SK-N-SH (cell line): ENCODE measurements at regions not wholly inside any gene's neighbourhood (a gene's known extent, or its start where the extent isn't known, plus 50 kb on each side); places are given as distances from the start of the nearest gene placed in this dataset.
A peak's percentile ranks its signal among the peaks of the same experiment; 100 is the strongest.

Source experiments
- CTCF ChIA-PET: fragments of 300-600, 350-600 bp; formaldehyde crosslinking; extraction: SDS; loops from one replicate; lab custom pipeline; 2021; lab: Yijun Ruan, JAX
- POLR2A ChIA-PET: fragments of 350-600 bp; sonication (Branson Sonifier 250); formaldehyde crosslinking; extraction: SDS; loops from one replicate; lab custom pipeline; 2020; ENCODE audit warnings: antibody characterized with exemption, inconsistent platforms; lab: Yijun Ruan, JAX
- DNase-seq: peaks from one replicate; pipeline ENCODE4 v3.0.0; 2012
- H2AFZ ChIP-seq: fragments of 200-600 bp; sonication (generic); 2 replicates; pipeline ENCODE4 v1.8.1; 2016; ENCODE audit warnings: antibody characterized with exemption, mild to moderate bottlenecking, low read depth
- H3F3A ChIP-seq: fragments of 200-600 bp; sonication (generic); replicated peaks from 2 replicates; pipeline ENCODE3; 2016; ENCODE audit warnings: antibody characterized with exemption, mild to moderate bottlenecking; ENCODE audit not compliant: insufficient read depth
- H3K27ac ChIP-seq, 2 experiments: fragments of 200-500 bp in 1 of 2; fragments of 200-600 bp in 1 of 2; sonication (Bioruptor generic) in 1 of 2; sonication (generic), shearing (Covaris generic) in 1 of 2; 2 replicates each; pipeline versions ENCODE4 v1.5.1 to v1.6.1; 2014 to 2016; ENCODE audit warnings: low read depth in 2 of 2, inconsistent platforms in 1 of 2, low read length in 1 of 2, mild to moderate bottlenecking in 1 of 2, mixed read lengths in 1 of 2
- H3K27me3 ChIP-seq: fragments of 200-600 bp; sonication (generic), shearing (Covaris generic); 2 replicates; pipeline ENCODE4 v1.6.1; 2016; ENCODE audit warnings: mixed run types; ENCODE audit not compliant: insufficient read depth
- H3K36me3 ChIP-seq, 2 experiments: fragments of 200-500 bp in 1 of 2; fragments of 200-600 bp in 1 of 2; sonication (Bioruptor generic) in 1 of 2; sonication (generic) in 1 of 2; replicated peaks in 1 of 2; 2 replicates each; pipeline versions ENCODE3 to v1.5.1; 2014 to 2016; ENCODE audit warnings: low read length in 1 of 2, mild to moderate bottlenecking in 1 of 2; ENCODE audit not compliant: insufficient read depth in 2 of 2, control insufficient read depth in 1 of 2
- H3K4me1 ChIP-seq, 2 experiments: fragments of 200-500 bp in 1 of 2; fragments of 200-600 bp in 1 of 2; sonication (Bioruptor generic) in 1 of 2; sonication (generic), shearing (Covaris generic) in 1 of 2; 2 replicates each; pipeline versions ENCODE4 v1.5.1 to v1.6.1; 2014 to 2016; ENCODE audit warnings: low read depth in 1 of 2, low read length in 1 of 2, mixed run types in 1 of 2; ENCODE audit not compliant: insufficient read depth in 2 of 2, control insufficient read depth in 1 of 2
- H3K4me2 ChIP-seq: fragments of 200-600 bp; sonication (generic), shearing (Covaris generic); 2 replicates; pipeline ENCODE4 v1.6.1; 2017; ENCODE audit warnings: mixed run types
- H3K4me3 ChIP-seq, 2 experiments: fragments of 200-500 bp in 1 of 2; fragments of 200-600 bp in 1 of 2; sonication (Bioruptor generic) in 1 of 2; sonication (generic), shearing (Covaris generic) in 1 of 2; 2 replicates each; pipeline versions ENCODE4 v1.5.1 to v1.8.1; 2014 to 2016; ENCODE audit warnings: low read depth in 2 of 2, inconsistent platforms in 1 of 2, low read length in 1 of 2, mild to moderate bottlenecking in 1 of 2, mixed read lengths in 1 of 2, moderate library complexity in 1 of 2
- H3K79me2 ChIP-seq: fragments of 200-600 bp; sonication (generic); 2 replicates; pipeline ENCODE4 v1.8.1; 2017; ENCODE audit warnings: mild to moderate bottlenecking; ENCODE audit not compliant: insufficient read depth
- H3K9ac ChIP-seq: fragments of 200-600 bp; sonication (generic); 2 replicates; pipeline ENCODE4 v1.6.1; 2017; ENCODE audit warnings: mixed run types
- H3K9me2 ChIP-seq: fragments of 200-600 bp; sonication (generic); 2 replicates; pipeline ENCODE4 v1.6.1; 2017; ENCODE audit warnings: mixed run types
- H3K9me3 ChIP-seq: fragments of 200-600 bp; sonication (generic); 2 replicates; pipeline ENCODE4 v1.6.1; 2017; ENCODE audit warnings: mixed run types, mild to moderate bottlenecking, moderate library complexity
- H4K20me1 ChIP-seq: fragments of 200-600 bp; sonication (generic); 2 replicates; pipeline ENCODE4 v1.6.1; 2017; ENCODE audit warnings: mild to moderate bottlenecking, mixed run types; ENCODE audit not compliant: insufficient read depth
- ELF1 ChIP-seq: IDR thresholded peaks from 2 replicates; pipeline ENCODE4 v1.4.0; 2012
- EP300 ChIP-seq, 2 experiments: IDR thresholded peaks; 2 replicates each; pipeline versions ENCODE4 v1.4.0 to v1.6.1; 2012; ENCODE audit warnings: borderline replicate concordance in 1 of 2, low read depth in 1 of 2, low read length in 1 of 2
- EZH2phosphoT487 ChIP-seq: fragments of 200-600 bp; sonication (generic); IDR thresholded peaks from 2 replicates; pipeline ENCODE4 v1.6.1; 2017; ENCODE audit warnings: low read depth, mixed run types, mild to moderate bottlenecking, antibody characterized with exemption, moderate library complexity, borderline replicate concordance
- FOXJ3 ChIP-seq: sonication (generic); formaldehyde crosslinking; IDR thresholded peaks from 2 replicates; pipeline ENCODE4 v1.5.1; 2020; ENCODE audit warnings: mild to moderate bottlenecking, missing genetic modification reagents
- FOXM1 ChIP-seq: IDR thresholded peaks from 2 replicates; pipeline ENCODE4 v1.4.0; 2012; ENCODE audit warnings: low read depth, mild to moderate bottlenecking
- GABPA ChIP-seq: IDR thresholded peaks from 2 replicates; pipeline ENCODE4 v1.4.0; 2012; ENCODE audit warnings: low read depth, mild to moderate bottlenecking
- GATA2 ChIP-seq: sonication (generic); formaldehyde crosslinking; IDR thresholded peaks from 2 replicates; pipeline ENCODE4 v1.5.0; 2020; ENCODE audit warnings: mild to moderate bottlenecking, missing genetic modification reagents
- JUND ChIP-seq: IDR thresholded peaks from 2 replicates; pipeline ENCODE4 v1.4.0; 2012
- MEF2A ChIP-seq: IDR thresholded peaks from 2 replicates; pipeline ENCODE4 v1.4.0; 2012; ENCODE audit warnings: low read depth, borderline replicate concordance
- NFIC ChIP-seq: IDR thresholded peaks from 2 replicates; pipeline ENCODE4 v1.4.0; 2012; ENCODE audit warnings: borderline replicate concordance
- RAD21 ChIP-seq: IDR thresholded peaks from 2 replicates; pipeline ENCODE4 v1.6.1; 2012; ENCODE audit warnings: mild to moderate bottlenecking, low read length
- RCOR1 ChIP-seq: fragments of 150-350 bp; IDR thresholded peaks from 2 replicates; pipeline ENCODE4 v1.6.1; 2017; ENCODE audit warnings: antibody characterized with exemption, low read length
- SIN3A ChIP-seq: IDR thresholded peaks from 2 replicates; pipeline ENCODE4 v1.6.1; 2012; ENCODE audit warnings: low read depth, mild to moderate bottlenecking, low read length, moderate library complexity, borderline replicate concordance
- SMC3 ChIP-seq: IDR thresholded peaks from 2 replicates; pipeline ENCODE4 v1.6.1; 2012; ENCODE audit warnings: low read depth, low read length, improper control_type of control experiment
- TAF1 ChIP-seq: IDR thresholded peaks from 2 replicates; pipeline ENCODE4 v1.6.1; 2012; ENCODE audit warnings: low read depth, mild to moderate bottlenecking, low read length, moderate library complexity, borderline replicate concordance
- TCF12 ChIP-seq: IDR thresholded peaks from 2 replicates; pipeline ENCODE4 v1.4.0; 2012
- YY1 ChIP-seq: IDR thresholded peaks from 2 replicates; pipeline ENCODE4 v1.4.0; 2012; ENCODE audit warnings: low read depth, mild to moderate bottlenecking
- WGBS: methylation state at CpG from one replicate; pipeline ENCODE4 v1.1.6; 2017; ENCODE audit warnings: low lambda C conversion rate; 5-methylcytosine and 5-hydroxymethylcytosine counted together
- TF ChIP-seq, protein P1 (sequence below): fragments of 200-600 bp; sonication (generic); IDR thresholded peaks from 2 replicates; pipeline ENCODE4 v1.6.1; 2017; ENCODE audit warnings: antibody characterized with exemption, mild to moderate bottlenecking, moderate library complexity
- TF ChIP-seq, protein P2 (sequence below): IDR thresholded peaks from 2 replicates; pipeline ENCODE4 v1.4.0; 2012; ENCODE audit warnings: low read depth
- TF ChIP-seq, protein P3 (sequence below): fragments of 150-350 bp; IDR thresholded peaks from 2 replicates; pipeline ENCODE4 v1.6.1; 2017; ENCODE audit warnings: antibody characterized with exemption, low read length, low read depth, borderline replicate concordance
- TF ChIP-seq, protein P4 (sequence below): IDR thresholded peaks from 2 replicates; pipeline ENCODE4; 2012

DNA sequence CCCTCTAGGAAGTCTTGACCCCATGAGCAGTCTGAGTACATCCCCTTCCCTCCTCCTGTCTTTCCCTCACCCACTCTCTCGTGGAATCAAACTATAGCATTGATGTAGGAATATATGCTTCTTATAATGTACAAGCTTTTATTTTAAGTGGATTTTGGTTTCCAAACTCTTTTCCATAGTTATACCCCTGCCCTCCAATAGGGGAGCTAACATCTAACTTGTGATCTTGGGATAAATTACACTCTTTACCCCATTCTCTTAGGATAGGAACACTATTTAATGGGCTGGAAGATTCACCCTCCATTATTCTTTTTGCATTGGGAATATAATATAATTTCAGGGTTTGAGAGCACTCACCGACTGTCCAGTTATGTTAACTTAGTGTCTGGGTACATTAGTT lies 465.9 kb downstream of the GATA3 start:
- no peak for DNase-seq
- no peaks in the 10 kb centered on the region for H3F3A ChIP-seq
- TF ChIP-seq MEF2A: no peak
- TF ChIP-seq, protein P1, sequence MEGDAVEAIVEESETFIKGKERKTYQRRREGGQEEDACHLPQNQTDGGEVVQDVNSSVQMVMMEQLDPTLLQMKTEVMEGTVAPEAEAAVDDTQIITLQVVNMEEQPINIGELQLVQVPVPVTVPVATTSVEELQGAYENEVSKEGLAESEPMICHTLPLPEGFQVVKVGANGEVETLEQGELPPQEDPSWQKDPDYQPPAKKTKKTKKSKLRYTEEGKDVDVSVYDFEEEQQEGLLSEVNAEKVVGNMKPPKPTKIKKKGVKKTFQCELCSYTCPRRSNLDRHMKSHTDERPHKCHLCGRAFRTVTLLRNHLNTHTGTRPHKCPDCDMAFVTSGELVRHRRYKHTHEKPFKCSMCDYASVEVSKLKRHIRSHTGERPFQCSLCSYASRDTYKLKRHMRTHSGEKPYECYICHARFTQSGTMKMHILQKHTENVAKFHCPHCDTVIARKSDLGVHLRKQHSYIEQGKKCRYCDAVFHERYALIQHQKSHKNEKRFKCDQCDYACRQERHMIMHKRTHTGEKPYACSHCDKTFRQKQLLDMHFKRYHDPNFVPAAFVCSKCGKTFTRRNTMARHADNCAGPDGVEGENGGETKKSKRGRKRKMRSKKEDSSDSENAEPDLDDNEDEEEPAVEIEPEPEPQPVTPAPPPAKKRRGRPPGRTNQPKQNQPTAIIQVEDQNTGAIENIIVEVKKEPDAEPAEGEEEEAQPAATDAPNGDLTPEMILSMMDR: peak; percentile 31
- TF ChIP-seq, all 33 proteins: peak for 1
- Histone ChIP-seq H3K4me1 (peaks cover 0 to 2% of the 10 kb centered on the region in 2 experiments; a peak in 1 of 4 replicates), H3K4me2 (no peak overlapping the region), H2AFZ (no peak overlapping the region), H3K4me3 (no peak overlapping the region), H3K9me2 (no peaks in the 10 kb centered on the region), H3K27me3 (no peaks in the 10 kb centered on the region), H3K27ac (no peak overlapping the region), H4K20me1 (no peaks in the 10 kb centered on the region), H3K79me2 (no peaks in the 10 kb centered on the region), H3K9ac (no peak overlapping the region), H3K9me3 (no peaks in the 10 kb centered on the region), H3K36me3 (no peaks in the 10 kb centered on the region)
- CTCF ChIA-PET: no interaction called here
- 34% methylated on average over 2 of the region's 2 CpGs for whole genome bisulfite sequencing
- POLR2A ChIA-PET: no interaction called here

DNA sequence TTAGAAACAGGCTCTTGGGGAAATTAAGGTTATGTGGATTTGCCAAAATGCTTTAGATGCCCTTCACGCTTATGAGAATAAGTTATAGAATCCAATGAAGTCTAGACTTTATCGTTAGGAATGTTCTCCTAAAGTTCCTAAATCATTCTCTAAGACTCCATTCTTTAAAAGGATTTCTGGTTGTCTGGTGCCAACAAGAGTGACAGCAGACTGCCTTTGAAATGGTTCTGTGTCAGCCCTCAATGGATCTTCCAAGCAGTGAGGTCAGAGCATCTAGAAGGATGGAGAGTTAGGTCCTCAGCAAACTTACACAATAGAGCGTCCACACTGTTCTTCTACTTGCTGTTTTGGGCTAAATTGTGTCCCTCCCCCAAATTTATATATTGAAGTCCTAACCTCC lies 473.3 kb downstream of the GATA3 start:
- Histone ChIP-seq H3K27ac (no peak overlapping the region), H3K27me3 (no peaks in the 10 kb centered on the region), H2AFZ (no peak overlapping the region), H3K4me3 (no peak overlapping the region), H3K4me1 (no peaks in the 10 kb centered on the region), H3K9me2 (no peaks in the 10 kb centered on the region), H3K36me3 (no peaks in the 10 kb centered on the region), H3K79me2 (no peaks in the 10 kb centered on the region), H3K9ac (no peak overlapping the region), H3F3A (no peaks in the 10 kb centered on the region), H3K4me2 (no peak overlapping the region), H4K20me1 (no peaks in the 10 kb centered on the region), H3K9me3 (no peaks in the 10 kb centered on the region)
- ChIA-PET CTCF (no interaction called here), POLR2A (no interaction called here)
- 54% methylated on average over 3 of the region's 3 CpGs for WGBS
- TF ChIP-seq MEF2A: no peak
- TF ChIP-seq TCF12: no peak
- no peak for TF ChIP-seq TAF1
- DNase-seq: no peak

DNA sequence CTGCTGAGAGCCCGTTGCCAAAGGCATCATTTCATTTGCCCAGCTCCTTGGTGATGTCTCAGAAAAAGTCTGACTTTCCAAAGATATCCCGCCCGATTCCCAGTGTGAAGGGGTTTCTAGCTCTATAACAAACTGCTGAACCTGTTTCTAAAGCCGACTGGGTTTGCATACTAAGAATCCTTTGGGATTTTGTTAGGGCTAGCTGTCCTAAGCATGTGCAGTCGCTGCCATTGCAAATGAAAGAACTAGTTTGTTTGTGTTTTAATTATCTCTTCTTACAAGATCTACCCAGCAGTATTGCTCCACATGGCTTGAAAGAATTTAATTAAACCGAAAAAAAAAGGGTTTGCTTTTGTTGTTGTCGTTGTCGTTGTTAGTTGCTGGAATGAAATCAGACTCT lies 476.6 kb downstream of the GATA3 start:
- POLR2A ChIA-PET: no interaction called here
- H3K79me2 ChIP-seq: no peaks in the 10 kb centered on the region
- peaks cover 0 to 9% of the 10 kb centered on the region in 2 experiments; a peak in 2 of 4 replicates for H3K4me1 ChIP-seq
- H2AFZ ChIP-seq: no peak overlapping the region
- H3K36me3 ChIP-seq: no peaks in the 10 kb centered on the region
- H3K27me3 ChIP-seq: no peaks in the 10 kb centered on the region
- H3K9me3 ChIP-seq: no peaks in the 10 kb centered on the region
- H3K9me2 ChIP-seq: no peaks in the 10 kb centered on the region
- DNase-seq: no peak
- H3K9ac ChIP-seq: no peak overlapping the region
- H3K4me2 ChIP-seq: no peak overlapping the region
- H3K27ac ChIP-seq: no peak overlapping the region
- H3K4me3 ChIP-seq: no peak overlapping the region
- no peaks in the 10 kb centered on the region for H3F3A ChIP-seq
- 46% methylated on average over 8 of the region's 8 CpGs for WGBS
- CTCF ChIA-PET: no interaction called here
- no peak for TF ChIP-seq RCOR1
- TF ChIP-seq, protein P2, sequence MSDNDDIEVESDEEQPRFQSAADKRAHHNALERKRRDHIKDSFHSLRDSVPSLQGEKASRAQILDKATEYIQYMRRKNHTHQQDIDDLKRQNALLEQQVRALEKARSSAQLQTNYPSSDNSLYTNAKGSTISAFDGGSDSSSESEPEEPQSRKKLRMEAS: no peak
- TF ChIP-seq JUND: no peak
- no peak for TF ChIP-seq GABPA
- no peak for TF ChIP-seq NFIC
- no peak for TF ChIP-seq TCF12
- no peak for TF ChIP-seq YY1
- no peak for TF ChIP-seq FOXJ3
- no peak for TF ChIP-seq SMC3
- TF ChIP-seq, protein P3, sequence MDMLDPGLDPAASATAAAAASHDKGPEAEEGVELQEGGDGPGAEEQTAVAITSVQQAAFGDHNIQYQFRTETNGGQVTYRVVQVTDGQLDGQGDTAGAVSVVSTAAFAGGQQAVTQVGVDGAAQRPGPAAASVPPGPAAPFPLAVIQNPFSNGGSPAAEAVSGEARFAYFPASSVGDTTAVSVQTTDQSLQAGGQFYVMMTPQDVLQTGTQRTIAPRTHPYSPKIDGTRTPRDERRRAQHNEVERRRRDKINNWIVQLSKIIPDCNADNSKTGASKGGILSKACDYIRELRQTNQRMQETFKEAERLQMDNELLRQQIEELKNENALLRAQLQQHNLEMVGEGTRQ: no peak
- TF ChIP-seq EP300 (IDR thresholded peaks at IDR 0.05; ENCODE audit: borderline replicate concordance in 1 of 2, low read depth in 1 of 2, low read length in 1 of 2): no peak
- TF ChIP-seq FOXM1: no peak
- TF ChIP-seq ELF1: no peak
- TF ChIP-seq GATA2: no peak
- TF ChIP-seq, protein P4, sequence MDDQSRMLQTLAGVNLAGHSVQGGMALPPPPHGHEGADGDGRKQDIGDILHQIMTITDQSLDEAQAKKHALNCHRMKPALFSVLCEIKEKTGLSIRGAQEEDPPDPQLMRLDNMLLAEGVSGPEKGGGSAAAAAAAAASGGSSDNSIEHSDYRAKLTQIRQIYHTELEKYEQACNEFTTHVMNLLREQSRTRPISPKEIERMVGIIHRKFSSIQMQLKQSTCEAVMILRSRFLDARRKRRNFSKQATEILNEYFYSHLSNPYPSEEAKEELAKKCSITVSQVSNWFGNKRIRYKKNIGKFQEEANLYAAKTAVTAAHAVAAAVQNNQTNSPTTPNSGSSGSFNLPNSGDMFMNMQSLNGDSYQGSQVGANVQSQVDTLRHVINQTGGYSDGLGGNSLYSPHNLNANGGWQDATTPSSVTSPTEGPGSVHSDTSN: no peak
- TF ChIP-seq RAD21: no peak
- TF ChIP-seq EZH2phosphoT487: no peak
- no peak for TF ChIP-seq SIN3A
- TF ChIP-seq TAF1: no peak
- no peaks in the 10 kb centered on the region for H4K20me1 ChIP-seq
